COLO668 (cell line): ENCODE measurements at regions not wholly inside any gene's neighbourhood (a gene's known extent, or its start where the extent isn't known, plus 50 kb on each side); places are given as distances from the start of the nearest gene placed in this dataset.

ENCODE experiments used
- DNase-seq: peaks from one replicate; lab custom pipeline; 2025; ENCODE audit not compliant: unreplicated experiment; lab: John Stamatoyannopoulos, UW

DNA sequence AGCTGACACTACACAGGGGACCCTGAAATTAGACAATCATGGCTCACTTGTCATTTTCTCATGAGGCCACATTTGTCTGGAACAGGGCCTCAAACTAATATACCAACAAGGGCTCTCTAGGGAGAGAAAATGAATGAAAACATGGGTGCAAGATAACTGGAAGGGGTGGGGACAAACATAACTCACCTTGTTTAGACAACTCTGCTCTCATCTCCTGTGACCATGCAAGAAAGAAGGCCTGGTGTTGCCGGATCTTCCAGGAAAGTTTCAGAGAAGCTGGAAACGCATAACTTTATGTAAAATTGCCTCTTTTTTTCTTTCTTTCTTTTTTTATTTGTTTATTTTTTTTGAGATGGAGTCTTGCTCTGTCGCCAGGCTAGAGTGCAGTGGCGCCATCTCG, 80.4 kb upstream of the SPRED2 start:
- no peak for DNase-seq

DNA sequence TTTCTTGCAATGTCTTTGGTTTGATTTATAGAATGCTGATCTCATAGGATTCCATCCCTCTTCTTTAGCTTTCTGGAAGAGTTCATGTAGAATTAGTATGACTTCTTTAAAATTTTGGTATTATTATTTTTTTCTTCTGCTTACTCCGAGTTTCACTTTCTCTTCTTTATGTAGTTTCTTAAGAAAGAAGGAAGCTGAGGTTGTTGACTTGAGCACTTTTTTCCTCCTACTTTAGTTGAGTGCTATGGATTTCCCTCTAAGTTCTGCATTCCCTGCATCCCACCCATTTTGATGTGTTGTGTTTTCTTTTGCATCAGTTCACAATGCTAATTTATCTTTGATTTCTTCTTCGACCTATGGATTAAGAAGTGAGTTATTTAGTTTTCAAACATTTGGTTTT, 78.9 kb upstream of the SPRED2 start:
- no peak for DNase-seq

DNA sequence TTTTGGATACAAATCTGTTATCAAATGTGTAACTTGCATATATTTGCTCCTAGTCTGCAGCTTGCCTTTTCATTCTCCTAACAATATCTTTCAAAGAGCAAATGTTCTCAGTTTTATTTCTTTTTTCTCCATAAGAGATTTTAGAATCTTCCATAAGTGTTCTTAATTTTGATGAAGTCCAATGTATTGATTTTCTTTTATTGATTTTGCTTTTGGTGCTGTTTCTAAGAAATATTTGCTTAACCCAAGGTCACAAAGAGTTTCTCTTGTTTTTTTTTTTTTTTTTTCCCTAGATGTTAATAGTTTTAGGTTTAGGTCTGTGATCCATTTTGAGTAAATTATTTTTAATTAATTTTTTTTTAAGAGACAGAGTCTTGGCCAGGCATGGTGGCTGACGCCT, 75.8 kb upstream of the SPRED2 start:
- no peak for DNase-seq

DNA sequence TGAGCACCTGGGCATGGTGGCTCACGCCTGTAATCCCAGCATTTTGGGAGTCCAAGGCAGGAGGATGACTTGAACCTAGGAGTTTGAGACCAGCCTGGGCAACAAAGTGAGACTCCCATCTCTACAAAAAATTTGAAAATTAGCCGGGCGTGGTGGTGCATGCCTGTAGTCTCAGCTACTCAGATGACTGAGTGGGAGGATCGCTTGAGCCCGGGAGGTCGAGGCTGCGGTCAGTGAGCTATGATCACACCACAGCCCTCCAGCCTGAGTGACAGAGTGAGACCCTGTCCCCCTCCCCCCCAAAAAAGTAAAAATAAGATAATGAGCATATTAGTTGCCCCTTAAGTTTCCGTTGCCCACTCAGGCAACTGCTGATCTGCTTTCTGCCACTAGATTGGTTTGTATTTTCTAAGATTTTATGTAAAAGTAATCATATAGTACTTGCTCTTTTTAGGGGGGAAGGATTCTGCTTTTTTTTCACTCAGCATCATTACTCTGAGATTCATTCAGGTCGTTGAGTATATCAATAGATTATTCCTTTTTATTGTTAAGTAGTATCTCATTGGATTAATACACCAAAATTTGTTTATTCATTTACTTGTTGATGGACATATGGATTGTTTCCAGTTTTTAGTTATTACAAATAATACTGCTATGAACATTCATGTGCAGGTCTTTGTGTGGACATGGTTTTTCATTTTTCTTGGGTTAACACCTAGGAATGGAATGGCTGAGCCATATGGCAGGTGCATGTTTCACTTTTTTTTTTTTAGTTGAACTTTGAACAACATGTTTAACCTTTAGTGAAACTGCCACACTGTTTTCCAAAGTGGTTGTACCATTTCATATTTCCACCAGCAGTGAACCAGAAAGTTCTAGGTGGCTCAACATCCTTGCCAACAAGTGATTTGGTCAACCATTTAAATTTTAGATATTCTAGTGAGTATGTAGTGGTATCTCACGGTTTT, 75.0 kb upstream of the SPRED2 start:
- no peak for DNase-seq

DNA sequence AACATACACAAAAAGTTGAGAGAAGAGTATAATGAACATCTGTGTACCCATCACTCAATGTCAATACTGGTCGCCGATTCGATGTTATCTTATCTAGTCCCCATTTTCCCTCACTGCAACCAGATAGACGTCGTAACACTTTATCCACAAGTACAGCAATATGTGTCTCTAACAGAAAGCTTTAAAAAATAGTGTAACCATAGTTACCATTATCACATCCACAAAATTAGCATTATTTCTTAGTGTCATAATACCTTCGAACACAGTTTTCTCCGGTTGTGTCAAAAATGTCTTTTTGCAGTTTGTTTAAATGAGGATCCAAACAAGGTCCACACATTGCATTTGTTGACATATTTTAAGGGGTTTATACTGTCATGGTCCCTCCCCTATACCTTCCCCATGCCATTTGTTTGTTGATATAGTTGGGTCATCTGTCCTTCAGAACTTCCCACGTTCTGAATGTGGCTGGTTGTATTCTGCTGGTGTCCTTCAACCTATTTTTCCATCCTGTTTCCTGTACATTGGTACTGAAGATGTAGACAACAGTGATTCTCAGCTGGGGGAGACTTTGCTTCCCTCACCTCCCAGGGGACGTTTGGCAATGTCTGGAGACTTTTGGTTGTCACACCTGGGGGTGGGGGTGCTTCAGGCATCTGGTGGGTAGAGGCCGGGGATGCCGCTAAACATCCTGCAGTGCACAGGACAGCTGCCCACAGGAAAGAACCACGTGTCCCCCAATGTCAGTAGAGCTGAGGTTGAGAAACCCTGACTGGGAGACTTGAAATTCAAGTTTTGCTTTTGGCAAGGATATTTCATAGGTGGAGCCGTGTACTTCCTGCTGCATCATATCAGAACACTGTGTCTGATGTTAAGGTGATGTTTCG, 72.7 kb upstream of the SPRED2 start:
- no peak for DNase-seq

DNA sequence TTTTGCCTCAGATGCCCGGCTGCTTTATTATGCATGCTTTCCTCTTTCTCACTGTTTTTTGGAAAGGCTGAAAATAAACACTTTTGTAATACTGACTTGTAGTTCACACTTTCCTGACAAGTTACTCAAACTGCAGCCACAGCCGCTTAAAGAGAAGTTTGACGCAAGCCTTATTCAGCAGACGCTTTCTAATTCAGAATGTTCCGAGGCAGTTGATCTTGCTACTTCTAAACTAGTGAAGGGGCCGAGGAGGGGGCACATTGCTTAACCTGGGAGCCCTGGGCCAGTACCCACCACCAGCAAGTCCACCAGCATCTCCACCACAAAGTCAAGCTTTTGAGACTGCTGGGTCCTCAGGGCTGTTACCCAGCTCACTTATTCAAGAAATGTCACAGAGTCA, 71.8 kb upstream of the SPRED2 start:
- DNase-seq, result no peak

DNA sequence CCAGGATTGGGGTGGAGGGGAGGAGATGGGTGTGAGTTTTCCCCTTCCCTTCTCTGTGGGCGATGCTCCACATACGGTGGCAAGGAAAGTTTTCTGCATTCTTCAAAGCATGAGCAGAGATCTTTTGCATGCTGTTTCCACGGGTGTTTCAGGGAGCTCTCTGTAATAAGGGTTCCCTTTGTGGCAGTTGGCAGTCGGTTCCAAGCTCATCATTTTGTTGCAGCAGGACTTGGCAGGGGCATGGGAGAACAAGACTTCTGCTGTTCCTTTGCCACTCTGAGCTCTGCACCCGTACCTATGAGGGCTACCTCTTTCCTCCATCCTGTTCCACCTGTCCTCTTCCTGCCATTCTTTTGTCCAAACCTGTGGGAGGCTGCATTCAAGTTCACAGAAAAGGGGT, 71.3 kb upstream of the SPRED2 start:
- no peak for DNase-seq

DNA sequence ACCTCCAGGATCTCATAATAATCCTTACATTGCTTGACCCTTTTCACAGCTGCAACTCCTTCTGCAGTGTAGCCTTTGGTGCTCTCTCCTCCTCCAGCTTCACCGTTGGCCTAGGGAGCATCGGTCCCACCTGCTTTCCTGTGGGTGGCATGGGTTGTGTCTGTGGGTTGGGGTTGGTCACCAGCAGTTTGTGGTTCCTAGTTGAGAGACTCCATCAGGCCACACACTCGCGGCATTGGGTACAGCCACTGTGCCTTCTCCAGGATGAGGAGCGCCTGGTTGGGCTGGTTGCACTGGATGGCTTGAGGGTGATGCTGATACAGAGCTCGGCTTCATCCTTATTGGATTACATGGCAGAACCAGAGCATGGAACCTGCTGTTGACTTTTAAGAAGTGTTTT, 69.4 kb upstream of the SPRED2 start:
- DNase-seq, result no peak

DNA sequence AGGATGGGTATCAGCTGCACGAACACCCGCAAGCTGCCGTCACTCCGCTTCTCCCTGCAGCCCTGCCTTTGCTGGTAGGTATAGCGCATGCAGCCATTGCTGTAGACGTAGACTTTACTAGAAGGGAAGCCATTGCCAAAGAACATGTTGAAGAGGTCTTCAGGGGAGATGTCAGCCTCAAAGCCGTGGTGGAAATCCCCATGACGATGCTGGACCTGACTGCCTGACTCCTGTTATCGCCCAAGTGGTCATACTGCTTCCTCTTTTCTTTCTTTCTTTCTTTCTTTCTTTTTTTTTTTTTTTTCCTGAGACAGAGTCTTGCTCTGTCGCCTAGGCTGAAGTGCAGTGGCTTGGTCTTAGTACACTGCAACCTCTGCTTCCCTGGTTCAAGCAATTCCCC, 68.7 kb upstream of the SPRED2 start:
- DNase-seq, result no peak

DNA sequence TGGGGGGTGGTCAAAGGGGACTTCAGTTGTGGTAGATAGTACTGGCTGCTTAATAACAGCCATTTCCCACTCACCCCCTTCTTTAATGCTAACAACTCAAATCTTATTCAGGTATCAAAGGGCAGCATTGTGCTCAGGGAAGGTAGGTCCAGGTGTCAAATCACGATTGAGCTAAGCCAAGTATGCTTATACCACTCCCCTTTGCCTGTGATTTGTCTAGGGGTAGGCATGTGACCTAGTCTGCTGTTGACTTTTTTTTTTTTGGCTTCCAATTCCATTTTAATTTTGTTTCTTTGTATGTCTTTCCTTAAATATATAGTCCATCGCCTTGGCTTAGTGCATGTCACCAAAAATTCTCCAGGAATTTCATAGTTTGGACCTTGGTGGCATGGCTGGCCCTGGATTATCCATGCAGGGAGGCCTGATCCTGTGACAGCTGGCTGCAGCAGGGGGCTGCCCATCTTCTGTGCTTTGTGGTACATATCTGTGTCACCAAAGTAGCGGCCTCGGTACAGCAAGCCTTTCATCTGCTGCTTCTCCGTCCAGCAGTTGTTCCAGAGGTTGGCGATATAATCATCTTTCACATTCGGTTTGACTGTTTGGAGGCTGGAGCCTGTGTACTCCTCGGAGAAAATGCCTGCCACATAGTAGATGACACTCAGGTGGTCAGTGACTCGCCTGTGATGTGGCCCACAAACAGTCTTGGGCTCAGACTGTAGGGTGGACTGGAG, 68.1 kb upstream of the SPRED2 start:
- DNase-seq, result no peak

DNA sequence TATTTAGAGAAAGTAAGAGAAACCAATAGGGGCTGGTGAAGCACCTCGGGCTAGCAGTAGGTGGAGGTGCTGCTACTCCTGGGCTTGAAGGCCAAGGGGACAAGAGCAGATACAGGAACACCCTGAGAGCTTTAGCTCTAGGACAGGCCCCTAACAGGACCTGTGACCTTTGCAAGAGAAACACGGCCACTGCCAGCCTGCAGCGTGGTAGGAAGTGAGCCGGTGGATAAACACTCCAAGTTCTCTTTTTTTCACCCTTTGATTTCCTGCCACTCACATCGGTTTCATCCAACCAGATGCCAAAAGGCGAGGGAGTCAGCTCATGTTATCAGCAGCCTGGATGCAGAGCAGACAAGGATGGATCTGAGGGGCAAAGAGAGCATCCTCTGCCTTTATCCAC, 66.8 kb upstream of the SPRED2 start:
- DNase-seq, result no peak

DNA sequence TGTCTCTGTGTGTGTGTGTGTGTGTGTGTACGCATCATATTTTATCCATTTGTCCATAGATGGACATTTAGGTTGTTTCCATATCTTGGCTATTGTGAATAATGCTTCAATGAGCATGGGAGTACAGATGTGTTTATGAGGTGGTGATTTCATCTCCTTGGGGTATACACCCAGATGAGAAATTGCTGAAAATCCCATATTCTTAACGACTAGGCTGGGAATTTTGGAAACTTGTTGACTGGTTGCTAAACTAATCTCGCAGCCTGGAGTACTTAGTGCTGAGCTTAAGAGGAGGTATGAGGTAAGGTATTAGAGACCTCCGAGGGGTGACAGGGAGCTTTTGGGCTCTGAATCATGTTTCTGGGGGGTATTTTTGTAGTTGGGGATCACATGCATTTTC, 66.0 kb upstream of the SPRED2 start:
- DNase-seq, result no peak

DNA sequence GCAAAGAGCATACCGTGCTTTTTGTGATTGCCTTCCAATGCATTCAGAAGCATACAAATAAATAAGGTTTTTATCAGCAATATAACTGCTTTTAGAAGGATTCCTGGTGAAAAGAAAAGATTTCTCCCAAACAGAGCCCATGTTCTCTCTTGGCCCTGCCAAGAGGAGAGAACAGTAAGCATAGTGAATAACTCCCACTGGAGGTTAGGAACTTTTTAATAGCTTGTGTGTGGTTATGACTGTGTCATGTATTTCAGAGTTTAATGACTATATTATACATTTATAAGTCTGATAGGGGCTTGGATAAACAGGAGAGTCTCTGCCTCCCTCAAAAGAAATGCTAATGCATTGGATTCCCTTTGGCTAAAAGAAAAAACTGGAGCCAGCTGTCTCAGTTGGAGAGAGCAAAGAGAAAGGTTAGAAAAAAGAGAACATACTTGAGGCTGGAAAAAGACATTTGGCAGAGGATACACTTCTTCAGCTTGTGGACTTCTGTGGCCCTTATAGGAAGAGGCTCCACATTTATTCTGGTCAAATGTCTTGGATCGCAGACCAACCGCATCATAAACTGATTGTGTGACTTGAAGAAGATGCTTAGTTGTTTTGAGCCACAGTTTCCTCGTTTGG, 63.0 kb upstream of the SPRED2 start:
- DNase-seq, result no peak

DNA sequence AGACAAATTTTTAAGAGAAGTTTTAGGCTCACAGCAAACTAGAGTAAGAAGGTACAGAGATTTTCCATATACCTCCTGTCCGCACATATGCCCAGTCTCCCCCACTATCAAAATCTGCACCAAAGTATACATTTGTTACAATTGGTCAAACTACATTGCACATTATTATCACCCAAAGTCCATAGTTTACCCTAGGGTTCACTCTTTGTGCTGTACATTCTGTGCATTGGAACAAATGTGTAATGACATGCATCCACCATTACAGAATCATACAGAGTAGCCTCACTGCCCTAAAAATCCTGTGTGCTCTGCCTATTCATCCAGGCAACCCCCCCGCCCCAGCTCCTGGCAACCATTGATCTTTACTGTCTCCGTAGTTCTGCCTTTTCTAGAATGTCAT, 61.7 kb upstream of the SPRED2 start:
- no peak for DNase-seq

DNA sequence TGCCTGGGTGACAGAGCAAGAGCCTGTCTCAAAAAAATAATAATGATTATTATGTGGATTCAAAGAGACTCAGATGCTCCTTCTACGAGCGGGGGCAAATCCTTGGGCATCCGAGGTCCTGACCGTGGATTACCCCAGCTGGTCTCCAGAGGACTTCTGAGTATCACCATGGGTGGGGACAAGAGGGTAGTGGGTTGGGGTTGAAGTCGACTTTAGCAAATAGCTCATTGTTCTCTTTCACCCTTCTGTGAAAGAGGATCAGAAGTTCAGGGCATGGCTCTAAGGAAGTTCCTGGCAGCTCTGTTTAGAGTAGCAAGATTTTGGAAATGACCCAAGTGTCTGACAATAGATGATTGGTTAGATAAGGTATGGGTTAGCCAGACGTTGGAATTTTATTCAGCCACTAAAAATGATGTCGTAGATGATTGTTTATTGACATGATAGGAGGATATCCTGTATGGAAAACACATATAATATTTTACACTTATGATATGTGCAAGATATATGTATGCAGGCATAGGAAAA, 59.0 kb upstream of the SPRED2 start:
- DNase-seq, result no peak

DNA sequence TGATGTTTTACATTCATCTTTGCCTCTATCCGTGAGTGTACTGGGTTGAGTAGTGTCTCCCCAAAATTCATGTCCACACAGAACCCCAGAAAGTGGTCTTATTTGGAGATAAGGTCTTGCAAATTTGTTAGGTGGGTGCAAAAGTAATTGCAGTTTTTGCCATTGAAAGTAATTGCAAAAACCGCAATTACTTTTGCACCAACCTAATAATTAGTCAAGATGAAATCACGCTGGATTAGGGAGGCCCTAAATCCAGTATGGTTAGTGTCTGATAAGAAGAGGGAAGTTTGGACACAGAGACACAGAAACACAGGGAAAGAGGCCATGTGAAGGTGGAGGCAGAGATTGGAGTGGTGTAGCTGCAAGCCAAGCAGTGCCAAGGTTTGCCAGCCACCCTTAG, 57.8 kb upstream of the SPRED2 start:
- no peak for DNase-seq

DNA sequence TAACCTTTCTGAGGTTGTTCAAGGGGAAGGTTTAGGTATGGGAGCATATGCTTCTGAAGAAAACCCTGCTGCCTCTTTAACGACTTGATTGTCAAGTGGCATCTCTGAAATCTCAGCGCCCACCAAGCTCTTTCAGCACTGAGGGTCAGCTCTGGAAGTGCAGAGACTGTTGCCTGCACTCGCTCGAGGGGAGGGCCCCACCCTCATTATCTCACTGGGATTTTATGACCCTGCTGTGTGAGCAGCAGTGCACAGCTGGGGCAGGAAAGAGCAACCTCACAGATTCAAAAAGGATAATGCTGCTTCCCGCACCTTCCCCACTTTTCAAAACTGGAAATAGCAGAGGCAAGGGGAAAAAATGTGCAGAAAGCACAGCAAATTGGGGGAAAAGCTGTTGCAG, 56.9 kb upstream of the SPRED2 start:
- DNase-seq, result no peak

DNA sequence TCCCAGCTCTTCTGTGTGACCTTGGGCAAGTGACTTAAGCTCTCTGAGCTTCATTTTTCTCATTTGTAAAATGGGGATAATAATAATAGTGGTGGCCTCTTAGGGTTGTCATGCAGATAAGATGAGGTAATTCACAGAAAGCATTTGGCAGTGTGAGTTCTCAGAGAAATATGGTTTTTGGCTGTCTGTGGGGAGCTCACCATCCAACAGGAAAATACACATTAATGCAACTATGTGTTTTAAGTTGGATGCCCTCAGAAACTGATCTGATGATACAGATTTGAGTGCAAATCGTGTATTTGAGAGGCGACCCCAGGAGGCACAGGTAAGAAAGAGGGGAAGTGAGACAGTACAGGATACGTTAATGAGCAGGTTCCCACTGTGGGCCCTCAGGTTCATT, 56.1 kb upstream of the SPRED2 start:
- no peak for DNase-seq

DNA sequence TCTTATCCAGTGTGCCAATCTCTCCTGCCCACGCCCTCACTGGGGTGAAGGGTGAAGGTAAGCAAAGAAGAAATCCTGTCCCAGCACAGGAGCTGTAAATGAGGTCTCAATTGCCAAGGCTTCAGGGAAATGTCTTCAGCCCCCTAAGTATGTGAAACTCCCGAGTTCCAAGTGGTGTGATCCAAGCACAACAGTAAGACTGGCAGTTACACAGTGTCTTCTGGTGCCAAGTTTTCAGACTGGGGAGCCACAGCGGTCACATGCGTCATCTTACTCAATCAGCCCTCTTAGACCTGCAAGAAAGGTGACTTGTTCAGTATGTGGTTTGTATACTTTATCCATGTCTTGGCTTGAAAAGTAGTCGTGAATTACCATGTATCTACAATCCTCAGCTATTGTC, 55.0 kb upstream of the SPRED2 start:
- DNase-seq, result no peak

DNA sequence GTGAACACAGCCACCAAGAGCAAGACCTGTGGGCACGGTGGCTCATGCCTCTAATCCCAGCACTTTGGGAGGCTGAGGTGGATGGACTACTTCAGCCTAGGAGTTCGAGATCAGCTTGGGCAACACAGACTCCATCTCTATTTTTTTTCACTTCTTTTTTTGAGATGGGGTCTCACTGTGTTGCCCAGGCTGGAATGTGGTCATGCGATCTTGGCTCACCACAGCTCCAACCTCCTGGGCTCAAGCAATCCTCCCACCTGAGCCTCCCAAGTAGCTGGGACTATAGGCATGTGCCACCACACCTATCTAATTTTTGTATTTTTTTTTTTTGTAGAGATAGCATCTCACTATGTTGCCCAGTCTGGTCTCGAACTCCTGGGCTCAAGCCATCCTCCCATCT, 54.4 kb upstream of the SPRED2 start:
- no peak for DNase-seq

DNA sequence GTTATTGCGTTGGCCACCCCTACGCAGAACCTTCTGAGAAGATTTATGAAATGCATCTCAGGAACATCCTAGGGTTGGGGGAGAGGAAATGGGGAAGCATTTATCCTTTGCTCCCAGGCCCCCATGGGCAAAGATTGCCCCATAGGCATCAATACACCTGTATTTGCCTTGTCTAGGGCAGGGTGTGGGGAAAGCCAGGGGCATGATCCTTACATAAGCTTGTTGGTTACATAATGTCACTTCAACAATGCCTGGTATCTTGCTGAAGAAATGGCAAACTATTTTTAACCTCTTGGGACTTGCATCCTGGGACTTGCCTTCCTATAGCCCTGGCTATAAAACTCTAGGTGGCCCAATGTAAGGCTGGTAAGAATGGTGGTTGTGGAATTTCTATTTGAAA, 53.9 kb upstream of the SPRED2 start:
- no peak for DNase-seq
